H1 (cell line): ENCODE measurements at regions not wholly inside any gene's neighbourhood (a gene's known extent, or its start where the extent isn't known, plus 50 kb on each side); places are given as distances from the start of the nearest gene placed in this dataset.

Source experiments
- CTCF ChIA-PET: fragments of 300-600 bp; sonication (Branson Sonifier 250); formaldehyde crosslinking; loops from one replicate; lab custom pipeline; 2021; ENCODE audit not compliant: partially characterized antibody; lab: Charles Lee
- POLR2A ChIA-PET: fragments of 300-600 bp; sonication (Branson Sonifier 250); formaldehyde crosslinking; loops from one replicate; lab custom pipeline; 2021; ENCODE audit warnings: inconsistent platforms; ENCODE audit not compliant: partially characterized antibody; lab: Charles Lee
- DNase-seq, 2 experiments: peaks; one replicate each; pipeline versions ENCODE4 v3.0.0 to v3.0.0-alpha.2; 2010 to 2022; ENCODE audit warnings: low spot score in 2 of 2, low read depth in 1 of 2, mixed read lengths in 1 of 2
- FAIRE-seq: peaks from 2 replicates; lab custom pipeline; 2011; peaks lifted over from hg19 to GRCh38; lab: Jason Lieb, UNC
- H2AFZ ChIP-seq: 2 replicates; pipeline ENCODE4 v1.8.1; 2012; ENCODE audit warnings: low read length, inconsistent platforms
- H2AK5ac ChIP-seq: 2 replicates; pipeline ENCODE4 v1.6.1; 2013; ENCODE audit warnings: low read depth, low read length
- H2BK120ac ChIP-seq: replicated peaks from 2 replicates; pipeline ENCODE3; 2013; ENCODE audit warnings: low read depth, low read length, inconsistent platforms
- H2BK12ac ChIP-seq: 2 replicates; pipeline ENCODE4 v1.6.1; 2013; ENCODE audit warnings: low read depth, low read length
- H2BK15ac ChIP-seq: 2 replicates; pipeline ENCODE4 v1.6.1; 2013; ENCODE audit warnings: low read length
- H2BK20ac ChIP-seq: 2 replicates; pipeline ENCODE4 v1.6.1; 2013; ENCODE audit warnings: low read length
- H2BK5ac ChIP-seq: 2 replicates; pipeline ENCODE4 v1.6.1; 2013; ENCODE audit warnings: low read depth, low read length
- H3K14ac ChIP-seq: 2 replicates; pipeline ENCODE4 v1.6.1; 2013; ENCODE audit warnings: inconsistent platforms; ENCODE audit not compliant: insufficient read length
- H3K18ac ChIP-seq: 2 replicates; pipeline ENCODE4 v1.6.1; 2013; ENCODE audit warnings: low read length; ENCODE audit errors: extremely low read depth
- H3K23ac ChIP-seq: 2 replicates; pipeline ENCODE4 v1.6.1; 2013; ENCODE audit warnings: inconsistent platforms; ENCODE audit not compliant: insufficient read length
- H3K23me2 ChIP-seq: 2 replicates; pipeline ENCODE4 v1.6.1; 2013; ENCODE audit warnings: low read depth, low read length
- H3K27ac ChIP-seq: 2 replicates; pipeline ENCODE4 v1.6.1; 2011; ENCODE audit warnings: low read depth, low read length, inconsistent platforms
- H3K27me3 ChIP-seq, 4 experiments: replicated peaks in 1 of 4; 1 replicate in 1 of 4; 2 replicates in 3 of 4; pipeline versions ENCODE4 v1.6.1 to v1.8.1; 2011 to 2013; ENCODE audit warnings: low read length in 3 of 4, mild to moderate bottlenecking in 3 of 4, inconsistent platforms in 2 of 4, mixed read lengths in 2 of 4, moderate library complexity in 1 of 4; ENCODE audit not compliant: control insufficient read depth in 3 of 4, insufficient read depth in 3 of 4; ENCODE audit errors: extremely low read depth in 1 of 4
- H3K36me3 ChIP-seq, 4 experiments: 2 replicates each; pipeline versions ENCODE4 v1.6.1 to v1.8.1; 2011 to 2013; ENCODE audit warnings: mild to moderate bottlenecking in 4 of 4, low read length in 3 of 4, moderate library complexity in 2 of 4, control low read depth in 1 of 4, inconsistent platforms in 1 of 4; ENCODE audit not compliant: insufficient read depth in 4 of 4, control insufficient read depth in 2 of 4
- H3K4ac ChIP-seq: replicated peaks from 2 replicates; pipeline ENCODE3; 2013; ENCODE audit warnings: low read length, low read depth, mixed read lengths, inconsistent platforms; ENCODE audit not compliant: insufficient read length
- H3K4me1 ChIP-seq, 4 experiments: replicated peaks in 1 of 4; 1 replicate in 1 of 4; 2 replicates in 3 of 4; pipeline versions ENCODE4 v1.6.1 to v1.8.1; 2011 to 2013; ENCODE audit warnings: low read length in 3 of 4, inconsistent platforms in 2 of 4, mixed read lengths in 1 of 4; ENCODE audit not compliant: insufficient read depth in 4 of 4, control insufficient read depth in 3 of 4
- H3K4me2 ChIP-seq, 2 experiments: 2 replicates each; pipeline versions ENCODE4 v1.6.1 to v1.8.1; 2011 to 2013; ENCODE audit warnings: low read depth in 2 of 2, low read length in 2 of 2, control low read depth in 1 of 2, inconsistent platforms in 1 of 2, mild to moderate bottlenecking in 1 of 2; ENCODE audit not compliant: insufficient read depth in 1 of 2
- H3K4me3 ChIP-seq, 4 experiments: fragments of 200-600, 300-600 bp in 1 of 4; sonication (generic), shearing (Covaris generic), sonication (Bioruptor Twin) in 1 of 4; 2 replicates each; pipeline versions ENCODE4 v1.5.1 to v1.8.1; 2011 to 2016; ENCODE audit warnings: low read length in 4 of 4, low read depth in 3 of 4, control low read depth in 2 of 4, inconsistent platforms in 2 of 4, mild to moderate bottlenecking in 2 of 4, mixed read lengths in 1 of 4, moderate library complexity in 1 of 4; ENCODE audit not compliant: insufficient read depth in 2 of 4; ENCODE audit errors: extremely low read depth in 1 of 4
- H3K56ac ChIP-seq: replicated peaks from 2 replicates; pipeline ENCODE3; 2013; ENCODE audit warnings: low read depth, mild to moderate bottlenecking, mixed read lengths, low read length, inconsistent platforms; ENCODE audit not compliant: insufficient read length
- H3K79me1 ChIP-seq: 2 replicates; pipeline ENCODE4 v1.6.1; 2013; ENCODE audit warnings: low read depth, low read length, control low read depth
- H3K79me2 ChIP-seq, 2 experiments: 2 replicates each; pipeline versions ENCODE4 v1.6.1 to v1.8.1; 2012 to 2013; ENCODE audit warnings: low read length in 2 of 2, mild to moderate bottlenecking in 2 of 2, inconsistent platforms in 1 of 2; ENCODE audit not compliant: insufficient read depth in 2 of 2, control insufficient read depth in 1 of 2
- H3K9ac ChIP-seq, 4 experiments: replicated peaks in 1 of 4; 1 replicate in 1 of 4; 2 replicates in 3 of 4; pipeline versions ENCODE4 v1.6.1 to v1.8.1; 2011 to 2013; ENCODE audit warnings: low read depth in 3 of 4, low read length in 3 of 4, control low read depth in 2 of 4, mild to moderate bottlenecking in 2 of 4, moderate library complexity in 2 of 4, inconsistent platforms in 1 of 4; ENCODE audit errors: extremely low read depth in 1 of 4
- H3K9me3 ChIP-seq, 2 experiments: 2 replicates each; pipeline versions ENCODE4 v1.6.1 to v1.8.1; 2012 to 2013; ENCODE audit warnings: mild to moderate bottlenecking in 2 of 2, moderate library complexity in 2 of 2, control low read depth in 1 of 2, inconsistent platforms in 1 of 2, low read depth in 1 of 2, low read length in 1 of 2, mixed read lengths in 1 of 2; ENCODE audit not compliant: insufficient read depth in 2 of 2
- H4K20me1 ChIP-seq, 2 experiments: replicated peaks in 1 of 2; 2 replicates each; pipeline versions ENCODE3 to v1.8.1; 2011 to 2013; ENCODE audit warnings: inconsistent platforms in 2 of 2, low read length in 2 of 2, mild to moderate bottlenecking in 1 of 2; ENCODE audit not compliant: insufficient read depth in 2 of 2, control insufficient read depth in 1 of 2
- H4K5ac ChIP-seq: 2 replicates; pipeline ENCODE4 v1.6.1; 2013; ENCODE audit warnings: low read length, low read depth, mixed read lengths, inconsistent platforms; ENCODE audit not compliant: insufficient read length
- H4K8ac ChIP-seq: 2 replicates; pipeline ENCODE4 v1.8.0; 2013; ENCODE audit warnings: mild to moderate bottlenecking, moderate library complexity, low read length, inconsistent platforms; ENCODE audit not compliant: insufficient read depth; ENCODE audit errors: extremely low read depth
- H4K91ac ChIP-seq: replicated peaks from 2 replicates; pipeline ENCODE3; 2013; ENCODE audit warnings: low read length, mixed read lengths, inconsistent platforms; ENCODE audit not compliant: insufficient read length
- BRCA1 ChIP-seq: IDR thresholded peaks from 2 replicates; pipeline ENCODE4 v1.6.1; 2012; ENCODE audit warnings: low read depth, low read length, improper control_type of control experiment
- CBX5 ChIP-seq: fragments of 300-800, 300-1000 bp; sonication (generic); IDR thresholded peaks from 2 replicates; pipeline ENCODE4 v1.7.1; 2016; ENCODE audit warnings: antibody characterized with exemption, low read length, low read depth
- CEBPB ChIP-seq: IDR thresholded peaks from 2 replicates; pipeline ENCODE4 v1.6.1; 2012; ENCODE audit warnings: low read depth, low read length
- HDAC6 ChIP-seq: IDR thresholded peaks from one replicate; pipeline ENCODE4 v1.7.1; 2012; ENCODE audit warnings: low read depth, mild to moderate bottlenecking, inconsistent platforms, low read length, moderate library complexity
- JUN ChIP-seq: IDR thresholded peaks from 2 replicates; pipeline ENCODE4 v1.6.1; 2011; ENCODE audit warnings: low read depth, mild to moderate bottlenecking, improper control_type of control experiment, low read length
- JUND ChIP-seq: IDR thresholded peaks from 2 replicates; pipeline ENCODE4 v1.6.1; 2011; ENCODE audit warnings: mild to moderate bottlenecking, improper control_type of control experiment, low read length
- POLR2A ChIP-seq, 2 experiments: IDR thresholded peaks; 1 replicate in 1 of 2; 2 replicates in 1 of 2; pipeline ENCODE4 v1.6.1; 2011; ENCODE audit warnings: low read depth in 2 of 2, low read length in 2 of 2, mild to moderate bottlenecking in 2 of 2; ENCODE audit errors: control extremely low read depth in 1 of 2
- POU5F1 ChIP-seq: IDR thresholded peaks from 2 replicates; pipeline ENCODE4 v1.6.1; 2011; ENCODE audit warnings: low read depth, mild to moderate bottlenecking, low read length, moderate library complexity
- RNF2 ChIP-seq: fragments of 200-900, 300-1000 bp; sonication (generic); IDR thresholded peaks from 2 replicates; pipeline ENCODE4 v1.7.1; 2016; ENCODE audit warnings: borderline replicate concordance, low read depth, mild to moderate bottlenecking, antibody characterized with exemption, low read length; ENCODE audit not compliant: poor library complexity, severe bottlenecking; ENCODE audit errors: missing control alignments
- SIN3A ChIP-seq, 2 experiments: IDR thresholded peaks in 1 of 2; conservative IDR thresholded peaks in 1 of 2; 2 replicates each; pipeline ENCODE4 v1.6.1; 2011 to 2012; ENCODE audit warnings: low read length in 2 of 2, improper control_type of control experiment in 1 of 2, low read depth in 1 of 2, mild to moderate bottlenecking in 1 of 2
- TAF1 ChIP-seq: IDR thresholded peaks from 2 replicates; pipeline ENCODE4 v1.6.1; 2011; ENCODE audit warnings: mild to moderate bottlenecking, low read depth, low read length
- TBP ChIP-seq: IDR thresholded peaks from 2 replicates; pipeline ENCODE4 v1.6.1; 2011; ENCODE audit warnings: low read depth, low read length, improper control_type of control experiment
- WGBS, 2 experiments: shearing (Covaris generic) in 1 of 2; methylation state at CpG; one replicate each; pipeline versions ENCODE4 v1.1.6 to v1.1.7; 2013 to 2015; ENCODE audit warnings: low lambda C conversion rate in 2 of 2, mixed read lengths in 2 of 2, inconsistent platforms in 1 of 2, low coverage in 1 of 2, missing lambda C conversion rate in 1 of 2; ENCODE audit not compliant: insufficient replicate concordance in 2 of 2, insufficient coverage in 1 of 2, insufficient read length in 1 of 2; ENCODE audit errors: extremely low coverage in 1 of 2, missing lambda C conversion rate in 1 of 2; 5-methylcytosine and 5-hydroxymethylcytosine counted together
- TF ChIP-seq, protein P1 (sequence below): IDR thresholded peaks from 2 replicates; pipeline ENCODE4 v1.6.1; 2012; ENCODE audit warnings: inconsistent platforms

DNA sequence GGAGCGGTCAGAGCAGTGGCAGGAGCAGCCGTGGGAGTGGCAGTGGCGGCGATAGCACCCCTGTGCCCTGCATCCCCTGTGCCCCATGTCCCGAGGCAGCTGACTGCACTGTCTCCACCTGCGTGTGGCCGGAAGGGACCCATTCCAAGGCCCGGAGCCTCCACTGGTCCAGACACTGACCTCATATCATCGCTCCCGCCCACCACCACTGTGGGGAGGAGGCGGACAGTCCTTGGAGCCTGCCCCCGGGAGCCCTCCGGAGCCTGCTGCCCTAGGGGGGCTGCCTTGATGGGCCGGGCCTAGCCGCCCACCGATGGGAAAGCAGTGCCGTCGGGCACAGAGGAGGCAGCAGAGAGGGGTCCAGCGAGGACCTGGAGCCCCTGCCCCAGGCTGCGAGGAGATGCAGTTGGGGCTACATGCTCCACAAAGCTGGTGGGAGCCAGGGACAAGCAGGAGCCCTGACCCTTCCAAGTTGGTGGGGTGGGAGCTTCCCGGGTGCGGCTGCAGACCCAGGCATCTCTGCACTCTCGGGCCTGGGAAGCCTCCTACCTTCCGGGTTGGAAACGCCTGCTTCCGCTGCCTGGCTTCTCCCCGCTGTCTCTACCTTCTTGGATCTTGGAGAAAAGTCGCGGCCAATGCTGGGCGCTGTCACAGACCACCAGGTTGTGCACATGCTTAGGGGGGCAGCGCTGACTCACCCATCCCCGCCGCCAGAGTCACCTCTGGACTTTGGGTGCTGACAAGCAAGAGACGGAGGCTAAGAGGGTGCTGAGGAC is 283.2 kb upstream of the ROBO1 start:
- Histone ChIP-seq H3K4me1 (no peaks in the 10 kb centered on the region), H3K23me2 (no peaks in the 10 kb centered on the region), H3K56ac (no peak overlapping the region), H2BK12ac (no peak overlapping the region), H3K9ac (no peak overlapping the region), H3K79me2 (no peaks in the 10 kb centered on the region), H2AK5ac (no peak overlapping the region), H3K4me2 (no peak overlapping the region), H3K4me3 (no peak overlapping the region), H3K14ac (no peak overlapping the region), H4K5ac (no peak overlapping the region), H3K9me3 (peaks cover 0 to 3% of the 10 kb centered on the region in 2 experiments; a peak in 1 of 4 replicates), H2AFZ (no peak overlapping the region), H3K36me3 (no peaks in the 10 kb centered on the region), H3K23ac (no peak overlapping the region), H2BK20ac (no peak overlapping the region), H4K91ac (no peak overlapping the region), H4K20me1 (no peaks in the 10 kb centered on the region), H4K8ac (peak overlapping the region; percentile 15; the same call in 1 of the 2 replicates), H2BK5ac (no peak overlapping the region), H2BK15ac (no peak overlapping the region), H3K79me1 (no peaks in the 10 kb centered on the region), H3K4ac (no peak overlapping the region), H3K18ac (no peak overlapping the region), H3K27ac (no peak overlapping the region), H3K27me3 (no peaks in the 10 kb centered on the region), H2BK120ac (no peak overlapping the region)
- DNase-seq = no peak
- no peak for FAIRE-seq
- TF ChIP-seq TAF1 = no peak
- TF ChIP-seq POU5F1 = no peak
- no peak for TF ChIP-seq CBX5
- TF ChIP-seq CEBPB = no peak
- TF ChIP-seq JUND = no peak
- TF ChIP-seq RNF2 = no peak
- TF ChIP-seq HDAC6 = no peak
- TF ChIP-seq TBP = no peak
- TF ChIP-seq JUN = no peak
- TF ChIP-seq POLR2A (IDR thresholded peaks at IDR 0.05; ENCODE audit: control extremely low read depth in 1 of 2, low read depth in 2 of 2, low read length in 2 of 2) = no peak
- TF ChIP-seq BRCA1 = no peak
- TF ChIP-seq, protein P1, sequence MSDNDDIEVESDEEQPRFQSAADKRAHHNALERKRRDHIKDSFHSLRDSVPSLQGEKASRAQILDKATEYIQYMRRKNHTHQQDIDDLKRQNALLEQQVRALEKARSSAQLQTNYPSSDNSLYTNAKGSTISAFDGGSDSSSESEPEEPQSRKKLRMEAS = no peak
- TF ChIP-seq SIN3A (conservative IDR thresholded peaks at IDR 0.05 in 1 of 2, IDR thresholded peaks at IDR 0.05 in 1 of 2; ENCODE audit: low read depth in 1 of 2, low read length in 2 of 2) = no peak
- ChIA-PET POLR2A (no interaction called here), CTCF (interaction anchor here (0.9 kb wide), 1 partner anchor 81 kb away, joined by 3 read pairs; no protein-coding TSS in a partner anchor)
- WGBS, 2 experiments = 96% methylated on average over 22 of the region's 34 CpGs; no CpG with 5 or more reads in 1 of the 2 experiments
